Epithelial cell of proximal tubule (primary cell): ENCODE measurements at regions not wholly inside any gene's neighbourhood (a gene's known extent, or its start where the extent isn't known, plus 50 kb on each side); places are given as distances from the start of the nearest gene placed in this dataset.

Experiments
- DNase-seq: peaks from one replicate; pipeline ENCODE4 v3.0.0-alpha.2; 2011; ENCODE audit warnings: low read depth
- H3K4me3 ChIP-seq: 2 replicates; pipeline ENCODE4 v1.5.1; 2011; ENCODE audit warnings: low read depth, mild to moderate bottlenecking, low read length
- CTCF ChIP-seq: conservative IDR thresholded peaks from 2 replicates; pipeline ENCODE4 v1.5.1; 2012; ENCODE audit warnings: low read depth, mild to moderate bottlenecking, low read length

- DNase-seq: no peak
- H3K4me3 ChIP-seq: no peak overlapping the region
- TF ChIP-seq CTCF: no peak
Measured at GRCh38 chr17:54530398-54530797, 370.3 kb upstream of the TOM1L1 start.

- no peak for TF ChIP-seq CTCF
- DNase-seq: no peak
- no peak overlapping the region for H3K4me3 ChIP-seq
Measured at GRCh38 chr17:54536306-54536705, 364.3 kb upstream of the TOM1L1 start.

GRCh38 chr17:54537656-54538055, 363.0 kb upstream of the TOM1L1 start:
- DNase-seq: no peak
- no peak overlapping the region for H3K4me3 ChIP-seq
- TF ChIP-seq CTCF: no peak

GRCh38 chr17:54544249-54544648, 356.4 kb upstream of the TOM1L1 start:
- no peak for TF ChIP-seq CTCF
- no peak for DNase-seq

GRCh38 chr17:54559883-54560282, 340.8 kb upstream of the TOM1L1 start:
- no peak for DNase-seq
- no peak overlapping the region for H3K4me3 ChIP-seq
- TF ChIP-seq CTCF: no peak

More at GRCh38 chr17:54544249-54544648, 356.4 kb upstream of the TOM1L1 start:
- no peak overlapping the region for H3K4me3 ChIP-seq

- no peak for TF ChIP-seq CTCF
- H3K4me3 ChIP-seq: no peak overlapping the region
- no peak for DNase-seq
Measured at GRCh38 chr17:54608634-54609155, 292.0 kb upstream of the TOM1L1 start.

GRCh38 chr17:54620399-54620978, 280.2 kb upstream of the TOM1L1 start:
- no peak for TF ChIP-seq CTCF
- DNase-seq: no peak
- H3K4me3 ChIP-seq: no peak overlapping the region
